Progenitor cell of endocrine pancreas (in vitro differentiated cells): ENCODE measurements at regions not wholly inside any gene's neighbourhood (a gene's known extent, or its start where the extent isn't known, plus 50 kb on each side); places are given as distances from the start of the nearest gene placed in this dataset.

ENCODE experiments used
- DNase-seq: peaks from one replicate; pipeline ENCODE4 v3.0.0; 2021; ENCODE audit warnings: low spot score; ENCODE audit not compliant: unreplicated experiment
- H3K27ac Mint-ChIP-seq: 2 replicates; pipeline ENCODE4 v1.8.0; 2021; ENCODE audit warnings: mild to moderate bottlenecking, moderate library complexity, mixed read lengths
- H3K27me3 Mint-ChIP-seq: 2 replicates; pipeline ENCODE4 v1.8.0; 2021; ENCODE audit warnings: mixed read lengths
- H3K36me3 Mint-ChIP-seq: 2 replicates; pipeline ENCODE4 v1.8.0; 2022; ENCODE audit warnings: mixed read lengths; ENCODE audit not compliant: insufficient read depth
- H3K4me1 Mint-ChIP-seq: 2 replicates; pipeline ENCODE4 v1.8.0; 2021; ENCODE audit warnings: low read depth, mixed read lengths
- H3K4me3 Mint-ChIP-seq: 2 replicates; pipeline ENCODE4 v1.8.0; 2021; ENCODE audit warnings: low read depth, mild to moderate bottlenecking, moderate library complexity, mixed read lengths
- H3K9me3 Mint-ChIP-seq: 2 replicates; pipeline ENCODE4 v1.8.0; 2021; ENCODE audit warnings: low read depth, mixed read lengths
- CTCF ChIP-seq: fragments of 200-600 bp; sonication (generic); IDR thresholded peaks from one replicate; pipeline ENCODE4 v1.5.0; 2021; ENCODE audit warnings: antibody characterized with exemption, mild to moderate bottlenecking; ENCODE audit not compliant: unreplicated experiment

- no peak overlapping the region for H3K4me3 Mint-ChIP-seq
- H3K4me1 Mint-ChIP-seq, result no peaks in the 10 kb centered on the region
- no peak overlapping the region for H3K27ac Mint-ChIP-seq
- peaks cover 2% of the 10 kb centered on the region for H3K9me3 Mint-ChIP-seq
- no peak for DNase-seq
- no peak for TF ChIP-seq CTCF
- peaks cover 5% of the 10 kb centered on the region for H3K27me3 Mint-ChIP-seq
- H3K36me3 Mint-ChIP-seq, result peaks cover 2% of the 10 kb centered on the region
These were observed 209.2 kb upstream of the GADL1 start for GRCh38 chr3:31103623-31104180.

GRCh38 chr3:31105011-31105410 lies 210.6 kb upstream of the GADL1 start:
- no peaks in the 10 kb centered on the region for H3K27me3 Mint-ChIP-seq
- no peak for DNase-seq
- H3K4me3 Mint-ChIP-seq, result no peak overlapping the region
- H3K36me3 Mint-ChIP-seq, result peaks cover 4% of the 10 kb centered on the region
- peaks cover 12% of the 10 kb centered on the region for H3K9me3 Mint-ChIP-seq
- H3K27ac Mint-ChIP-seq, result no peak overlapping the region
- H3K4me1 Mint-ChIP-seq, result no peaks in the 10 kb centered on the region
- no peak for TF ChIP-seq CTCF

- Mint-ChIP-seq H3K9me3 (peaks cover 12% of the 10 kb centered on the region), H3K4me3 (no peak overlapping the region), H3K36me3 (peaks cover 4% of the 10 kb centered on the region), H3K4me1 (no peaks in the 10 kb centered on the region), H3K27me3 (no peaks in the 10 kb centered on the region), H3K27ac (no peak overlapping the region)
- DNase-seq, result no peak
- TF ChIP-seq CTCF, result no peak
These were observed 211.1 kb upstream of the GADL1 start for GRCh38 chr3:31105438-31106077.

GRCh38 chr3:31106204-31106603 lies 211.7 kb upstream of the GADL1 start:
- no peak overlapping the region for H3K4me3 Mint-ChIP-seq
- H3K27me3 Mint-ChIP-seq, result no peaks in the 10 kb centered on the region
- H3K27ac Mint-ChIP-seq, result no peak overlapping the region
- H3K4me1 Mint-ChIP-seq, result no peaks in the 10 kb centered on the region
- H3K36me3 Mint-ChIP-seq, result peaks cover 4% of the 10 kb centered on the region
- DNase-seq, result no peak
- no peak for TF ChIP-seq CTCF
- peaks cover 12% of the 10 kb centered on the region for H3K9me3 Mint-ChIP-seq

- Mint-ChIP-seq H3K27ac (no peak overlapping the region), H3K36me3 (peaks cover 4% of the 10 kb centered on the region), H3K4me3 (no peak overlapping the region), H3K4me1 (no peaks in the 10 kb centered on the region), H3K9me3 (peaks cover 12% of the 10 kb centered on the region), H3K27me3 (no peaks in the 10 kb centered on the region)
- no peak for DNase-seq
- TF ChIP-seq CTCF, result no peak
These were observed 212.5 kb upstream of the GADL1 start for GRCh38 chr3:31106912-31107311.
